ENCODE measurements at regions not wholly inside any gene's neighbourhood (a gene's known extent, or its start where the extent isn't known, plus 50 kb on each side); places are given as distances from the start of the nearest gene placed in this dataset.
A peak's percentile ranks its signal among the peaks of the same experiment; 100 is the strongest.
"Not testable (repeated sequence)": the region's sequence is repeated elsewhere in the genome, so short reads cannot be mapped to it uniquely, and the experiment has no call there.

DNA sequence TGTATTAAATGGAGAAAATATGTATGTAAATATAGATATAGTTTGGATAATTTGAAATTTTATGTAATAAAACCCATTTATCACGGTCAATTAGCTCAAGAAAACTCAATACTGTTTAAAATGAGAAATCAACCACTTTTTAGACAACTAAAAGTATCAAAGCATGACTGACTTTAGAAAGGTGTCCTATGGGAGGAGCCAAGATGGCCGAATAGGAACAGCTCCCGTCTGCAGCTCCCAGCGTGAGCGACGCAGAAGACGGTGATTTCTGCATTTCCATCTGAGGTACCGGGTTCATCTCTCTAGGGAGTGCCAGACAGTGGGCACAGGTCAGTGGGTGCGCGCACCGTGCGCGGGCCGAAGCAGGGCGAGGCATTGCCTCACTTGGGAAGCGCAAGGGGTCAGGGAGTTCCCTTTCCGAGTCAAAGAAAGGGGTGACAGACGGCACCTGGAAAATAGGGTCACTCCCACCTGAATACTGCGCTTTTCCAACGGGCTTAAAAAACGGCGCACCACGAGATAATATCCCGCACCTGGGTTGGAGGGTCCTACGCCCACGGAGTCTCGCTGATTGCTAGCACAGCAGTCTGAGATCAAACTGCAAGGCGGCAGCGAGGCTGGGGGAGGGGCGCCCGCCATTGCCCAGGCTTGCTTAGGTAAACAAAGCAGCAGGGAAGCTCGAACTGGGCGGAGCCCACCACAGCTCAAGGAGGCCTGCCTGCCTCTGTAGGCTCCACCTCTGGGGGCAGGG, 182.8 kb upstream of the NECTIN3 start:
- peak overlapping the region; percentile 18; the same call in 1 of the 2 replicates for H3K4me3 ChIP-seq (ENCODE audit: low read length)
- not testable (repeated sequence) for DNase-seq (ENCODE audit: low read depth, low spot score)

DNA sequence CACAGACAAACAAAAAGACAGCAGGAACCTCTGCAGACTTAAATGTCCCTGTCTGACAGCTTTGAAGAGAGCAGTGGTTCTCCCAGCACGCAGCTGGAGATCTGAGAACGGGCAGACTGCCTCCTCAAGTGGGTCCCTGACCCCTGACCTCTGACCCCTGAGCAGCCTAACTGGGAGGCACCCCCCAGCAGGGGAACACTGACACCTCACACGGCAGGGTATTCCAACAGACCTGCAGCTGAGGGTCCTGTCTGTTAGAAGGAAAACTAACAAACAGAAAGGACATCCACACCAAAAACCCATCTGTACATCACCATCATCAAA, 182.3 kb upstream of the NECTIN3 start:
- H3K4me3 ChIP-seq (ENCODE audit: low read length); DNase-seq (ENCODE audit: low read depth, low spot score): not testable (repeated sequence)

DNA sequence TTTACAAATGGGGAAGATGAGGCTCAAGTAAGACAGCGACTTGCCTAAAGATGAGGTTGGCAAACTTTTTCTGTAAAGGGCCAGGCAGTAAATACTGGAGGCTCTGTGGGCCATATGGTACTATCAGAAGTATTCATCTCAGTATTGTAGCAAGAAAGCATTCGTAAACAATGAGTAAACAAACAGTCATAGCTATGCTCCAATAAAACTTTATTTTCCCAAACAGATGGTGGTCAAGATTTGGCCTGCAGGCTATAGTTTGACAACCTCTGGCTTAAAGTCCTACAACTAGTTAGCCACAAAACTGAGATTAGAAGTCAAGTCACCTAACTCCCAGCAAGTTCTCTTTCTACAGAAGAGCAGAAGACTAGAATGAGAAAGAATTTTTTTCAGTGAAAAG, 177.0 kb upstream of the NECTIN3 start:
- DNase-seq (ENCODE audit: low read depth, low spot score) = no peak
- H3K4me3 ChIP-seq (ENCODE audit: low read length) = no peak overlapping the region

DNA sequence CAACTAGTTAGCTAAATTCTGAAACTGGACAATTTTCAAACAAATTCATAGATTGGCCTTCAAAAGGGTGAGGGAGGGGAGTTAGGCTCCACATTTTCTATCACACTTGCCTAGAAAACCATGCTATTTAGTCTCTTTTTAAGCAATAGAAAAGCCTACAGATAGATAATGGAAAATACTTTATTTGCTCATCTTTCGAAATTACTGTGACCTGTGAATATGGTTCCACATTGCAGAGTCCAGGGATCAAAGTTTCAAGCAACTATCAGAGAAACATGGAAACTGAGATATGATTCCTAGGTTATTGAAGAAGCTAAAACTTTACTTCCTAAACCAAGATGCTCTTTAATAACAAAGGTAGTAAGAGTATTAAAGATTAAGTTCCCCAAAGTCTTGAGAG, 176.6 kb upstream of the NECTIN3 start:
- no peak for DNase-seq (ENCODE audit: low read depth, low spot score)
- H3K4me3 ChIP-seq (ENCODE audit: low read length) = no peak overlapping the region

DNA sequence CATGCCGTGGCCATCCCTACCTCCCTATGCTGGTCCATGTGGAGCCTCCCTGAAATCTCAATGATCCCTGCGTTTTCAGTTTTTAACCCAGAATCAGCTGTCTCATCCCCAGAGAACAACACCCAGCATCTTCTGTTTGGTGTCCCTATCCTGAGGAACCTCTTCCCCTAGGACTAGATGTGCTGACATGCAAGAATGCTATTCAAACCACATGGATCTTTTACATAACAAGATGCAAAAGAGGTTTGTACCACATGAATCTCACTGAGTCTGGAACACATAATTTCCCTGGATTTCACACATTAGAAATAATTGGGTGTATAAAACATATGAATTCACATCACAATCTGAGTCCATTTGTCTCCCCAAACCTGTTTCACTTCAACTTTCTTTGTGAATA, 174.6 kb upstream of the NECTIN3 start:
- H3K4me3 ChIP-seq (ENCODE audit: low read length) = no peak overlapping the region
- no peak for DNase-seq (ENCODE audit: low read depth, low spot score)

DNA sequence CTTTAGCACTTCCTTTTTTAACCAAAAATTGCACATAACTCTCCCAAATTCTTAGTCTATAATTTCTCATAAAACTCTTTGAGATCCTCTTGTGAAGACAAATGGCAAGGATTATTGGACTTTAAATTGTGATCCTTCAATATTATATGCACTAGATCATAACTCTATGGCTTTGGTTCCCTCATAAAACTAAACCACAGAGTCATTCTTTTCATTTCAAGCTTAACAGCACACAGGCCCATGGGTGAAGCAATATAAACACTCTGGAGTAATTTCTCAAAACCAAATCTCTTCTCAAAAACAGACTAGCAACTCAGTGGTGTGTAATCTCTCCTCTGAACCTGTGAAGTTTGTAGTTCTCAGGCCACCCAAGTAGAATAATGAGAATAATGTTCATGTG, 171.0 kb upstream of the NECTIN3 start:
- no peak for DNase-seq (ENCODE audit: low read depth, low spot score)
- H3K4me3 ChIP-seq (ENCODE audit: low read length) = no peak overlapping the region

DNA sequence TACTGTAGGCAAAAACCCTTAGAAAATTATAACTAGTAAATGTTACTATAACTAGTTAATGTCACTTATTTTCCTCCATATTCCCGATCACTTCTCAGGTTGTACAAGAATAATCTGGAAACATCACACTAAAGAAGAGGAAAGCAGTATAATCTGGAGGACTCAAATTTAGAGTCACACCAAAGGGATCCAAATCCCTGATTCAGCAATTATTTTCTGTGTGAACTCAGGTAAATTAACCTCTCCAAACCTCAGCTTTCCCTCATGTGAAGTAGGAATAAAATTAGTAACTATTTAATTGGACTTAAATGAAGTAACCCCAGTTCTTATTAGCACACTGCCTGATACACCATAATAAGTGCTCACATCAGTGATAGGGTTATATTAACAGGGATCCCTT, 170.1 kb upstream of the NECTIN3 start:
- no peak overlapping the region for H3K4me3 ChIP-seq (ENCODE audit: low read length)
- no peak for DNase-seq (ENCODE audit: low read depth, low spot score)

DNA sequence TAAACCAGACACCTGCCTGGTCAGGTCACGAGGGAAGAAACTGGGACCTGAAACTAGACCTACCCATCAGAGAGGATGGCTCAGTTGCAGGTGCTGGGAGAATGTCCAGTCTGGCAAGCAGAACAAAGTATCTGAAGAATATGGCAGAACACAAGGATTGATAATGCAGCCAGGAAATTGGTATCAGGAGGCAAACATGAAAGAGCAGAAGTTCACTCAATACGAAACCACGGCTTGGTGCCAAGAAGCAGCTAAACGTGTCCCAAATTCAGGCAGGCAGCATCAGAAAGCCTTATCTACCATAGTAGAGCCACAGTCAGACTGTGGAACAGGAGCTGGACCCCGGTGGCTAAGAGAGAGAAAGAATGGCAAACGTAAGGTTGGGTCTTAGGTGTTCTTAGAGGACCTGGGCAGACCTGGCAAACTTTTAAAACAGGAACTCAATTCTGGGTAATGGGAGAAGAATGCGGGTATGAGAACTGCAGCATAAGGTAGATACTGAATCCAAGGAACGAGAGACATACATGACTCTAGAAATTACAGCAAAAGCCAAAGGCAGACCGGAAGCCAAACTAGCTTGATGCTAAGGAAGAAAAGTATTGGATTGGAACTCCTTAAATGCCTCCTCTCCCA, 169.0 kb upstream of the NECTIN3 start:
- H3K4me3 ChIP-seq (ENCODE audit: low read length) = no peak overlapping the region
- DNase-seq (ENCODE audit: low read depth, low spot score) = no peak

DNA sequence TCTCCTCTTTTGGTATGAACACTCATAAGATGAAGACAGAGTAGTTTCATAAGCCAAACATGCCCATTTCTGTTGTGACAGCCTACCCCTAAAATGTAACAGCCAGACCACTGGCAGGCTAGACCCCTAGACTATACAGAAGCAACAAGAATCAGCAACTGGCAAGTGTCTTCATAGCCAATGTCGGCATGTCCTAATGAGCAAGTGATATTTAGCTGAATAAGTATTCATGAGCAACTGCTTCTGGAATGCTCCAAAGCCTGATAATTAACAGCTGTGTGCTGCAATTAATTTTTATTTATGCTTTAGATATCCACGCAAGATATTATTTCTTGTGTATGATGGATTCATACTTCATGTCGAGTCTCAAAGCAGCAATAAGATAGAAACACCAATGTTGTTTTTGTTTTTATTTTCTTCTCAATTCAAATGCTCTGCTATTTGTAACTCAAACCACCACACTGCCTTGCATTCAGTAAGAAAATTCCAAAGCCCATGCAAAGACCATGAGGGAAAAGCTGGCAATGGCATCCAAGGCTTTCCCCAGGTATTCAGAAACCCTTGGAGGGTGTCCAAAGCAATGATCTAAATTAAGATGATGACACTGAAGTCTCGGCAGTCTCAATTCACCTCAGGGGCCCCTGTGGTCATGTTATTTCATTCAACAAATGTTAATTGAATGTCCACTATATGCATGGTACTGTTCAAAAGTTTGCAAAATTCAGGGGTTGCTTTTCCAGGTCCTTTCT, 167.7 kb upstream of the NECTIN3 start:
- no peak overlapping the region for H3K4me3 ChIP-seq (ENCODE audit: low read length)
- DNase-seq (ENCODE audit: low read depth, low spot score) = no peak

DNA sequence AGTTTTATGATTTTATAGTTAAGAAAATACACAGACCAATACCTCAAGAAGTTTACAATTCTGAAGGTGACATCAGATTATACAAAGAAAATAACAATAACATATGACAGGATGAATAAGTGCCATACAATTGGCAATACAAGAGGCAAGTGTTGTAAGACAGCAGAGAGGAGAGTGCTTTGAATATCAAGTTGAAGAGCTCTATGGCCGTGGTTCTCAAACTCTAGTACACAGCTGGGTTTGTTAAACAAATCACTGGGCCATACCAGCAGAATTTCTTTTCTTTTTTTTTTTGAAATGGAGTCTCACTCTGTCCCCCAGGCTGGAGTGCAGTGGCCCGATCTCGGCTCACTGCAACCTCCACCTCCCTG, 167.1 kb upstream of the NECTIN3 start:
- no peak overlapping the region for H3K4me3 ChIP-seq (ENCODE audit: low read length)
- DNase-seq (ENCODE audit: low read depth, low spot score) = no peak

DNA sequence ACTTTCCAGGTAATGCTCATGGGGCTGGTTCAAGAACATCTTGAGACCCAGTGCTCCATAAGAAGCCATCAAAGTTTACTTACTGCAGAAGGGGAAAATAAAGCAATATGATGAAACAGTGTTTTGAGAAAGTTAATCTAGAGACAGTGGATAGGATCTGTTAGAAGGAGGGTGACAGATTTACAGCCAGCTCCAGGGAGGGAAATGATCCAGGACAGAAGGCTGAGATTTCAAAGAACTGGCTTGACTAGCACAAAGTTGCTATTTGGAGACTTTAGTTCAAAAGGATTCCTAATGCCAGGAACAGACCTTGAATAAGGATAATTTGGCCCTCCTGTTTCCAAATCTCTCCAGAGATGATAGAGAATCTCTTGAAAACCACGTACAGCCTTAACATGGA, 166.5 kb upstream of the NECTIN3 start:
- no peak for DNase-seq (ENCODE audit: low read depth, low spot score)
- no peak overlapping the region for H3K4me3 ChIP-seq (ENCODE audit: low read length)

DNA sequence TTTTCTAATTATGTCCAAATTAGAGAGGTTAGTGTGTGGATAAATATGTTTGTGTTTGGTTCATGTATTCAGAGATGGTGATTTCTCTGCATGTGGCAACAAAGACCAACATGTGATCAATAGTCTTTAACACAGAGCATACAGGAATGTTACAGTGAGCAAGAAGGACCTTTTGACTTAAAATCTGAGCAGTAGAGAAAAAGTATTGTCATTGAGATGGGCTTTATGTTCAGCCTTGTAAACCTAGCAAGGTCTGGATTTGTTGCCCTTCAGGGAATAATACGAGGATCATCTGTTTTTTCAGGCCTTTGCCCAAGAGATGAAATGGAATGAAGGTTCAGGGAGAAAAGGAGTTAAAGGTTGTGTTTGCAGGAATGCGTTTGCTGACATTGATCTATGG, 161.8 kb upstream of the NECTIN3 start:
- no peak for DNase-seq (ENCODE audit: low read depth, low spot score)

DNA sequence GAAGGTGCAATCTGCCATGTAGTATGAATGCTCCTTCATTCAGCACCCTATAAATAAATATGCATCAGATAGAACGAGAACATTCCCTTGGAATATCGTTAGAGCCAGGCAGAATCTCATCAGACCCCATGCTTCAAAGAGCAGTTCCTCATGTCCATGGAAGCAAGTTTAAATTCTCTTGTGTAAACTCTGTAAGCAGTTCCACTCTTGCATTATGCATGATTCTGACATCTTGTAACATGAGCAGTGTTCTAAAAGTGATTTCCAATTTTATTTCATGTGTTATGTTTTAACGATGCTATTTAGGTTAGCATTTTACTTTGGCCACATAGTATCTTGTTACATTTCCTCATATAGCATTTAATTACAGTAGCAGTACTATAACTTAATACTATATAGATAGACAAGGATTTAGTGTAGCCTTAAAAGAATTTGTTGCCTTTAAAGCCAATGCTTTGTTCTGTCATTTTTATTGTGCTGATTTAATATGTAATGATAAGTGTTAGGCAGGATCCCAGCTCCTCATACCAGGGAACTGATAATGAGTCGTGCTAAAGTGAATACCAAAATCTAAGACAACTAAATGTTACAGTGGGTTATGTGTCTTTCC, 161.2 kb upstream of the NECTIN3 start:
- no peak for DNase-seq (ENCODE audit: low read depth, low spot score)
- no peak overlapping the region for H3K4me3 ChIP-seq (ENCODE audit: low read length)

More for the DNA sequence above, 161.8 kb upstream of the NECTIN3 start:
- no peak overlapping the region for H3K4me3 ChIP-seq (ENCODE audit: low read length)

DNA sequence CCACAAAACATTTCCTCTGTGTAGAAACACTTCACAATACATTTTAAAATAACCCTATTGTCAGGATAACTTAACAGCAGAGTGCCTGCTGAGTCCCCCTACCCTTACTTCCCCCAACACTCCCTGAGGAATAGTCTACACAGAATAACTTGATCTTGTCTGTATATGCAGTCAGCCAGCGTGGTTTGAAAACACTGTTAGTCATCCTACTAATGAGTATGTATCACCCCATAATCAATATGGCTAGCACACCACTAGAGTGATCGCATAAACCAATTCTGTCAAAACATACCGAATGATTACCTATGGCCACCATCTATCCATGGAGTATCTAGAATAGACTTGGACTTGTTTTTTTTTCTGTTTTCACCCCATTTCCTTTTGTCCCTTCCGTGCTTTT, 152.7 kb upstream of the NECTIN3 start:
- H3K4me3 ChIP-seq (ENCODE audit: low read length) = no peak overlapping the region
- DNase-seq (ENCODE audit: low read depth, low spot score) = no peak

DNA sequence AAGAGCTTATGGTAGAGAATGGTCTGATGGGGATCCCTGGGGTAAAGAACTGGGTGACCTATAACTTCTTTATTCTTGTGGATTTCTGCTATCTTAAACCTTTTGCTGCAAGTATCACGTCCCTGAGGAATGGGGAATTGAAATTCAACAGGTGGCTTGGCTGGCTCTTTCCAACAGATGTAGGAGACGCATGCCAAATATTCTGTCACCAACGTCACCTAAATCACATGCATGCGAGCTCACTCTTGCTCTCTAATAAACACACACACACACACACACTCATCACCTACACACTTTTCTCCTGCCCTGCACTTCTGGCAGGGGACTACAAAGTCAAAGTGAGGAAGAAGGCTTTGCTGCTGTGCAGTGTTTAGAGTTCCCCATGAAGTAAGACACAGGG, 145.8 kb upstream of the NECTIN3 start:
- no peak overlapping the region for H3K4me3 ChIP-seq (ENCODE audit: low read length)
- no peak for DNase-seq (ENCODE audit: low read depth, low spot score)

DNA sequence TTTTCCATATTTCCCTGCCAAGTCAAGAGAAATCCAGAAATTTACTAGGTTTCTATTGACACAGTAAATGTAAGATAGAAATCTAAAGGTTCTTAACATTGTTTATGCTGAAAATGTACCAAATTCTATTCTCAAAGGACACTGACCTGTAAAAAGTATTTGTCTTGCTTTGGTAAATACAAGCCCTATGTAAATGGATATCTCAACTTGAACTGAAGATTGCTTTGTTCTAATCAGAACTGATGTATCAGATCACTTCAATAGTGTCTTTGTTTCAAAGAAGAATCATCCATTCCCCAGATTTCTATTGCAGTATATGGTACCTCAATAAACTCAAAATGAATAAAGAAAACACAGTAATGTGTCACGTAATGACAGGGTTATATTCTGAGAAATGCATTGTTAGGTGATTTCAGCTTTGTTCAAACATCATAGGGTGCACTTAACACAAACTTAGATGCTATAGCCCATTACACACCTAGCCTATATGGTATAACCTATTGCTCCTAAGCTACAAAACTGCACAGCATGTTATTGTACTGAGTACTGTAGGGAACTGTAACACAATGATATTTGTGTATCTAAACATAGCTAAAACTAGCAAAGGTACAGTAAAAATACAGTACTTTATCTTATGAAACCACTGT, 143.5 kb upstream of the NECTIN3 start:
- DNase-seq (ENCODE audit: low read depth, low spot score) = no peak
- H3K4me3 ChIP-seq (ENCODE audit: low read length) = no peak overlapping the region

DNA sequence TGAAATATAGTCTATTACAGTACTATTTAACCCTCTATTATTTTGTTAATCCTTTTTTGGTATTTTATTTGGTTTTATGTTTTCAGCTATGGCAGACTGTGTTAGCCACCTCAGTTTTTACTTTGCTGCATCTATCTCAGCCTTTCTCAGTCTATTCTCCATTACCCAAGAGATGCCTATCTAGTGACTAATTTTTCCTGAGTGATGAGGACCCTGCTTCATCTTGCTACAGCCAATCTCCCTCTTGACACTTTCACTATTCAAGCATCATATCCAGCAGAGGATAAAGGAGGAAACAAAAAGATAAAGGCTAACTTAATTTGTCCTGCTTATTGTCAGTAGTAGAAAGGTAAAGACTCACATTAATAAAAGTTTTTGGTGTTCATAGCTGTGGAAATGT, 141.8 kb upstream of the NECTIN3 start:
- no peak for DNase-seq (ENCODE audit: low read depth, low spot score)
- H3K4me3 ChIP-seq (ENCODE audit: low read length) = no peak overlapping the region

DNA sequence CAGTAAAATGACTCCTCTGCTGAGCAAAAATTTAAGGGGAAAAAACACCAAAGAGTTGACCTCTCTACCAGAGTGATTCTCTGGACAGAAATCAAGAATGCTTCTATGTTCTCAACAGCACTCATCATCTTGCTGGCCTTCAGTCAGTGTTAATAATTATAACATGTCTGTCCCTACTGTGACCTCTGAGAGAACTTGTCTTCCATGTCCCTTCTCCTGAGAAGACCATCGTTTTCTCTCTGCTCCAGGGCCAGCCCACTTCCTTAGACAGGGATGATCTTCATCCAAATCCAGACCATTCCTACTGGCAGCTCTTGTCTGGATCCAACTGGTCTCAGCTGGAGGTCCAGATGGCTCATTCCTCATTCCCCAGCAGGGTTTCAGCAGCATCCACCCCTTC, 139.0 kb upstream of the NECTIN3 start:
- no peak overlapping the region for H3K4me3 ChIP-seq (ENCODE audit: low read length)
- no peak for DNase-seq (ENCODE audit: low read depth, low spot score)

DNA sequence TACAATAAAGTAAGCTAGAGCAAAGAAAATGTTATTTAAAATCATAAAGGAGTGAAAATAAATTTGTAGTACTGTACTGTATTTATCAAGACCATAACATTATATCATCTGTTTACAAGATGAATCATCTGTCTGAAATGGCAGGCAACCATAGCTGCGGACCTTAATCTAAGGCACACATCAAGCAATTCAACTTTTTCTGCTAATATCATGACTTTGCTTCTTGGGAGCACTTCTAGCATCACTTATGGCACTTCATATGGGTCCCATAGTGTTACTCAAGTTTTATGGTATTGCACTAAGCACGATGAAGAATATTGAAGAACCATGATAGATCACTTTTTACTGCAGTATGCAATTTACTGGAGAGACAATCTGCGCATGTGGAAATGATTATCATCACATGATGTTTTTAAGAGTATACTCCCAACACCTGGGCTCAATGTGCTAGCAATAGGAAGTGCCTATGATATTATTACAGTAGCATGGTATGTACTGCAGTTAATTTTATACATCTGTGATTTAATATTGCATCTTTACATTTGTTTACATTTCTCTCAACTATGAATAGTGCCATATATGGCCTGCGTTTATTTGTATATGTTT, 137.7 kb upstream of the NECTIN3 start:
- DNase-seq (ENCODE audit: low read depth, low spot score) = no peak
- no peak overlapping the region for H3K4me3 ChIP-seq (ENCODE audit: low read length)
